Posterior vena cava (tissue), 2 donors: ENCODE measurements at regions not wholly inside any gene's neighbourhood (a gene's known extent, or its start where the extent isn't known, plus 50 kb on each side); places are given as distances from the start of the nearest gene placed in this dataset.
A peak's percentile ranks its signal among the peaks of the same experiment; 100 is the strongest.

ENCODE experiments used
- DNase-seq: peaks from one replicate; pipeline ENCODE4 v3.0.0-alpha.2; 2020; ENCODE audit warnings: low spot score
- intact Hi-C, 2 donors: fragments of 100-400 bp; cut with DNase I; formaldehyde crosslinking; loops; one replicate each; pipeline versions ENCODE4 v1.14.1 to v1.14.2; 2022 to 2023
- donor health status: DM: yes; HTN: yes; CAD: no.
- donor health status: DM: yes; HTN: yes; CAD: no.

GRCh38 chr15:70167155-70167554 lies 69.4 kb upstream of the TLE3 start:
- DNase-seq: no peak
- intact Hi-C loops: no loop called here

- DNase-seq: peak; percentile 64
- intact Hi-C loops: no loop called here
Observed at GRCh38 chr15:70166506-70167087, 68.9 kb upstream of the TLE3 start.

- intact Hi-C loops: no loop called here
Observed at GRCh38 chr15:70165716-70166284, 68.1 kb upstream of the TLE3 start.

GRCh38 chr15:70164910-70165715 lies 67.4 kb upstream of the TLE3 start:
- peak; percentile 66 for DNase-seq
- intact Hi-C loops: no loop called here

More at GRCh38 chr15:70165716-70166284, 68.1 kb upstream of the TLE3 start:
- peak; percentile 88 for DNase-seq

GRCh38 chr15:70164156-70164900 lies 66.6 kb upstream of the TLE3 start:
- intact Hi-C loops: no loop called here
- DNase-seq: peak; percentile 49

- intact Hi-C loops: no loop called here
- peak; percentile 78 for DNase-seq
Observed at GRCh38 chr15:70160803-70161565, 63.3 kb upstream of the TLE3 start.

- no peak for DNase-seq
- intact Hi-C loops: no loop called here
Observed at GRCh38 chr15:70160267-70160666, 62.5 kb upstream of the TLE3 start.

- DNase-seq: no peak
- intact Hi-C loops: no loop called here
Observed at GRCh38 chr15:70159713-70160009, 61.9 kb upstream of the TLE3 start.

- intact Hi-C loops: no loop called here
- no peak for DNase-seq
Observed at GRCh38 chr15:70159001-70159712, 61.4 kb upstream of the TLE3 start.

- no peak for DNase-seq
- intact Hi-C loops: no loop called here
Observed at GRCh38 chr15:70158309-70159000, 60.7 kb upstream of the TLE3 start.

- peak; percentile 59 for DNase-seq
- intact Hi-C loops: no loop called here
Observed at GRCh38 chr15:70156671-70157271, 59.1 kb upstream of the TLE3 start.

- intact Hi-C loops: no loop called here
- peak; percentile 79 for DNase-seq
Observed at GRCh38 chr15:70154718-70155347, 57.1 kb upstream of the TLE3 start.

- intact Hi-C loops: no loop called here
- peak; percentile 82 for DNase-seq
Observed at GRCh38 chr15:70153921-70154717, 56.4 kb upstream of the TLE3 start.

- peak; percentile 47 for DNase-seq
- intact Hi-C loops: no loop called here
Observed at GRCh38 chr15:70152070-70152480, 54.4 kb upstream of the TLE3 start.

- intact Hi-C loops: no loop called here
- DNase-seq: no peak
Observed at GRCh38 chr15:70151462-70151861, 53.7 kb upstream of the TLE3 start.

GRCh38 chr15:70151003-70151402 lies 53.3 kb upstream of the TLE3 start:
- no peak for DNase-seq
- intact Hi-C loops: no loop called here

GRCh38 chr15:70150405-70150747 lies 52.7 kb upstream of the TLE3 start:
- intact Hi-C loops: no loop called here
- no peak for DNase-seq
